HG03565 (cell line): ENCODE measurements at regions not wholly inside any gene's neighbourhood (a gene's known extent, or its start where the extent isn't known, plus 50 kb on each side); places are given as distances from the start of the nearest gene placed in this dataset.
"Not testable (repeated sequence)": the region's sequence is repeated elsewhere in the genome, so short reads cannot be mapped to it uniquely, and the experiment has no call there.

Experiments
- ATAC-seq: cut with Tn5 transposase; IDR thresholded peaks from one replicate; pipeline ENCODE4 v1.9.1; 2021; ENCODE audit warnings: mild to moderate bottlenecking, moderate library complexity; ENCODE audit not compliant: unreplicated experiment

DNA sequence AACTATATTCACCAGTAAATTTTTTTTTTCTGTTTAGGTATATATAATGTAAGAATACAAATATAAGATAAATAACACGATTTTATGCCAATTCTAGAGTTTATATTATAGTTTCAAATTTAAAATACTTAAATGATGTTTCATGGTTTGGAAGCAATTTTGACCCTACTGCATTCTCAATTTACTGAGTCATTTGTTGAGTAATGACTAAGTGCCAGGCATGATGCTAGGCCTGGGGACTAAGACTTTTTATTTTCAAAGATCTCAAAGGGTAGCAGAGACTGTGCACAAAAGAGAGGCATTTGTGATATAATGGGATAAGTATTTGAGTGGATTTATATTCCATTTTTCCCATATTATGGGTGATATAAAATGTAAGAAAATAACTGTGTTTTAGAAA, 78.9 kb upstream of the SMIM30 start:
- no peak for ATAC-seq

DNA sequence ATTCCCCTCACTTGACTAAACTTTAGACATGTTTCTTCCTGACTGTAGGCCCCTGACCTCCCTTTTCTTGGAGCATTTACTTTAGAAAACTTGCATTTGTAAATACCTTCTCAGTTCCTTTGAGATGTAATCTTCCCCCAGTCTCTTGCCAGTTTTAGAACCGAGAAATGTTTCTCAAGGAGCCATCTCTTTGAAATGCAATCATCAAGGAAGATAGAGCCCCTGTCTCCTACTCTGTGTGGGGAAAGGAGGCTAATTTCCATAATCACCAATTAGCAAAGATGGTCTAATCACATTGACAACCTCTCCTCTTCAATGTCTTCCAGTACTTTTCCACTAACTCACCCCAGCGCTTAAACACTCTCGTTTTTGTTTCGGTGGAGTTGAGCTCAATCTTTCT, 70.0 kb upstream of the SMIM30 start:
- no peak for ATAC-seq

DNA sequence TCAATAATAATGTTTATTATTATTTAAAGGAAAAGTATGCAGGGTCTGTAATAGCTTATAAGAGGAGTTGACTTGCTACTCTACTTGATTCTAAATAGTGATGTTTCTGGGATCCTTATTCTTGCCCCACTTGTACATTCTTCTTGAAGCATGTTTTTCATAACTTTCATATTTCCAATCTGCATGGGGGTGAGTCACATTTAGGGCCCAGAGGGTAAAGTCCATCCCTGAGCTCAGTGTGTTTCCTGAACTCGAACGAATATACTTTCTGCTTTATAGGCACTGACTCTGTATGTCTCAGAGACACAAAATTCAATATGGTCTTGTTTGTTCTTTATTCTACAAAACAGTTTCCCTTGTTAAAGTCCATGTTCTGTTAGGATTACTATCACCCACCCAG, 61.0 kb upstream of the SMIM30 start:
- no peak for ATAC-seq

DNA sequence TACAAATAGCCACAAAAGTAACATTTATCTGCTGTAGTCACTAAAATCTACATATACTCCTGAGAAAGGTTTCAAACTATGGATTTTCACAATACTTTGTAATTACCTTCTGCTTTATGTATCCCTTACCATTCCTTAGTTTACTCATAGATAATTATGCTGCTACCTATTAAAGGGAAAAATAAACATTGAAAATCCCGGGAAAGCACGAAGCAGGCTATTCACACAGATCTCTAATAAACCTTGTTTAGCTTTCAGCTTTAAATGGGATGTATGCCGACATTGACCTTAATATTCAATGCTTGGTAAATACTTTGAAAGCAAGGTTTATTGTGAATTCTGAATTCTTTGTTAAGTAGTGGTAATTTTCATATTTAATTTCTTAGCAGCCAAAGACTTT, 58.5 kb upstream of the SMIM30 start:
- no peak for ATAC-seq

DNA sequence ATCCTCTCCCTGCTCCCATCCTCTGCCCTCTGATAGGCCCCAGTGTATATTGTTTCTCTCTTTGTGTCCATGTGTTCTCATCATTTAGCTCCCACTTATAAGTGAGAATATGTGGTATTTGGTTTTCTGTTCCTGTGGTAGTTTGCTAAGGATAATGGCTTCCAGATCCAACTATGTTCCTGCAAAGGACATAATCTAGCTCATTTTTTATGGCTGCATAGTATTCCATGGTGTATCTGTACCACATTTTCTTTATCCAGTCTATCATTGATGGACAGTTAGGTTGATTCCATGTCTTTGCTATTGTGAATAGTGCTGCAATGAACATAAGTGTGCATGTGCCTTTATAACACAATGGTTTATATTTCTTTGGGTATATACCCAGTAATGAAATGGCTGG, 57.8 kb upstream of the SMIM30 start:
- not testable (repeated sequence) for ATAC-seq

DNA sequence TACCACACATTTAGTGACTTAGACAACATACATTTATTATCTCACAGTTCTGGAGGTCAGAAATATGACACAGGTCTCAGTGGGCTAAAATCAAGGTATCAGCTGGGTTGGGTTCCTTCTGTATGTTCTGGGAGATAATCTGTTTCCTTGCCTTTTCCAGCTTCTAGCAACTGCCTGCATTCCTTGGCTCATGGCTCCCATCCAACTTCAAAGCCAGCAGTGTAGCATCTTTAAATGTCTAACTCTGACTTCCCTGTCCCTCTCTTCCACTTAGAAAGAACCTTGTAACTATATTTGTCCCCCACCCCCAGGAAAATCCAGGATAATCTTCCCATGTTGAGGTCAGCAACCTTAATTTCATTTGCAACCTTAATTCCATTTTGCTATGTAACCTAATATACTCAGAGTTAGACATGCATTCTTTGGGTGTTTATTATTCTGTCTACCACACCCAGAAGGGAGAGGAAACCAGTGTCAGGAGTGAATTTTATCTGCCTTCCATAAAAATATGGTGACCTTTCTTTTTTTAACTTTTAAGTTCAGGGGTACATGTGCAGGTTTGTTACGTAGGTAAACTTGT, 57.3 kb upstream of the SMIM30 start:
- no peak for ATAC-seq

DNA sequence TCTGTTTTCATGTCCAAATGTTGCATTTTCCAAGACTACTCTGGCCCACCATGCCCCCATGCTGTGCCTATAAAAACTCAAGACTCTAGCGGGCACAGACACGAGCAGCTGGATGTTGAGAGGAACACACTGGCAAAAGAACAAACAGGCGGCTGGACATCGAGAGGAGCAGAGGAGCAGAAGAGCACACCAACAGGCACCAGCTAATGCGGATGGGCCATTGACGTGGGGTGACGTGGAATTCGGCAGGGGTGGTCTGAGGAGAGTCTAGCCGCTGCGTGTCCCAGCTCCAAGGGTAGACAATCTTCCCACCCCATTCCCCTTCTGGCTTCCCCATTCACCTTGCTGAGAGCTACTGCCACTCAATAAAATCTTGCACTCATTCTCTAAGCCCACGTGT, 54.4 kb upstream of the SMIM30 start:
- no peak for ATAC-seq

DNA sequence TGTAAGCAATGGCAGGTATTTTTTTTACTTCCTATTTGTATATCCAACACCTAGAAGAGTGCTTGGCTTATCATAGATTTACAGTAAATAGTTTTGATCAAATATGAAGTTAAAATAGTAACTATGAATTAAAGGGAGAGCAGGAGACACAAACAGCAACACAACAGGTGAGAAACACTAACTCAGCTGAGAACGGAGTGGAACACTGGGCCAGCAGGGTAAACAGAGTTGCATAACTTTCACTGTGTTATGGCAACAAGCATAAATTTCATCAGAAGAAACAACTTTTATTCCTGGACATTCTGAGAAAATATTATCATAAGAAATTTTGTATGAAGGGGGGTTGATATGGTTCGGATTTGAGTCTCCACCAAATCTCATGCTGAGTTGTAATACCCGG, 52.2 kb upstream of the SMIM30 start:
- ATAC-seq: no peak
